ENCODE measurements at regions not wholly inside any gene's neighbourhood (a gene's known extent, or its start where the extent isn't known, plus 50 kb on each side); places are given as distances from the start of the nearest gene placed in this dataset.

DNA sequence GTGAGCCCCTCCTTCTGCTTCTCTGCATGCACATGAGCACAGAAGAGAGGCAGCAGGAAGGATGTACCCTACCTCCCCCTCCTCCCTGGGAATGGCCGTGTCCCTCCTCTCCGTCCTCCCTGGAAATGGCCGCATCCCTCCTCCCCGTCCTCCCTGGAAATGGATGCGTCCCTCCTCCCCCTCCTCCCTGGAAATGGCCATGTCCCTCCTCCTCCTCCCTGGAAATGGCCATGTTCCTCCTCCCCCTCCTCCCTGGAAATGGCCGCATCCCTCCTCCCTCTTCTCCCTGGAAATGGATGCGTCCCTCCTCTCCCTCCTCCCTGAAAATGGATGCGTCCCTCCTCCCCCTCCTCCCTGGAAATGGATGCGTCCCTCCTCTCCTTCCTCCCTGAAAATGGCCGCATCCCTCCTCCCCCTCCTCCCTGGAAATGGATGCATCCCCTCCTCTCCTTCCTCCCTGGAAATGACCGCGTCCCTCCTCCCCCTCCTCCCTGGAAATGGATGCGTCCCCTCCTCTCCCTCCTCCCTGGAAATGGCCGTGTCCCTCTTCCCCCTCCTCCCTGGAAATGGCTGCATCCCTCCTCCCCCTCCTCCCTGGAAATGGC is 428.6 kb downstream of the AACS start:
- DNase-seq (no peak), ATAC-seq (replicated peaks in 1 of 2) (no peak)
- no peaks in the 10 kb centered on the region for H3K27me3 Mint-ChIP-seq (ENCODE audit: low read depth)
- H3K36me3 Mint-ChIP-seq (ENCODE audit: insufficient read depth in 2 of 2), result peaks cover 0 to 2% of the 10 kb centered on the region in 2 donors
- no peaks in the 10 kb centered on the region for H3K4me1 Mint-ChIP-seq (ENCODE audit: low read depth)
- peaks cover 2% of the 10 kb centered on the region in 2 donors for H3K9me3 Mint-ChIP-seq
- H3K27ac Mint-ChIP-seq, result no peak overlapping the region
- no peak overlapping the region for H3K4me3 Mint-ChIP-seq

DNA sequence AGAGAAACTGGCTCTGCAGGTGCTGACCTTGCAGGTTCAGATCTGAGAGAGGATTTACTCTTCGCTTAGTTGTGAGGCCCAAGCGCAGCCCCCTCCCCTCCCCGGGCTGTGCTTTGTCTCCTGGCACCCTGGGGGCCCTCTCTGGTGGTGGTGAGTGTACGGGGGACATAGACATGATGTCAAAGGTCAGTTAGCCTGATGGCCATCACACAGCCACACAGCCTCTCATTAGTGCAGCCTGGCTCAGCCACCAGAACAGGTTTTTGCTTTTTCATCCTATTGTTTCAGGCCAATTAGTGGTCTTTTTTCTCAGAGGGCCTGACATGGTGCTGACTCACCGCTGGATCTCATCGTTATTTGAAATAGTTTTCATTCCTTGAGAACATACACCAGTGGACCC is 437.9 kb downstream of the AACS start:
- Mint-ChIP-seq H3K4me1 (ENCODE audit: low read depth) (no peaks in the 10 kb centered on the region), H3K36me3 (ENCODE audit: insufficient read depth in 2 of 2) (no peaks in the 10 kb centered on the region)
- DNase-seq, result no peak

DNA sequence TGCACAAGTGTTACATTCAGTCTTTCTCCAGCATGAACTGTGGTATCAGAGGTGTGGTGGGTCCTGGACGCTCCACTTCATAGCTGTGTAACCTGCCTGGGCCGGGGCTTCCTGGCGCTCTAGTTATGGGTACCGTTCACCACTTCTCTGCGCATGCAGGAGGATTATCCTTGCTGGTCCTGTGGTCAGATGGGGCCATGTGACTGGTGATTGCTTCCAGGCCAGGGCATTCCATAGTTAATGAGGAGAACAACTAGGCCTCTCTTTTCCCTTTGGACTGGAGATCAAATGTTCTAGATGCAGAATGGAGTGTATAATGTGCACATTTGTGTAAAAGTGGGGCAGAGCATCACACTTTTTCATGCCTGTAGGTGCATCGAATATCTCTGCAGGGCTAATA is 444.0 kb downstream of the AACS start:
- Mint-ChIP-seq H3K27ac (no peak overlapping the region), H3K27me3 (ENCODE audit: low read depth) (no peaks in the 10 kb centered on the region), H3K9me3 (peaks cover 0 to 3% of the 10 kb centered on the region in 2 donors), H3K4me1 (ENCODE audit: low read depth) (no peaks in the 10 kb centered on the region), H3K4me3 (no peak overlapping the region), H3K36me3 (ENCODE audit: insufficient read depth in 2 of 2) (no peaks in the 10 kb centered on the region)
- DNase-seq (no peak), ATAC-seq (replicated peaks in 1 of 2) (no peak)

More for the DNA sequence above, 437.9 kb downstream of the AACS start:
- Mint-ChIP-seq H3K4me3 (no peak overlapping the region), H3K9me3 (peaks cover 0 to 3% of the 10 kb centered on the region in 2 donors), H3K27ac (no peak overlapping the region), H3K27me3 (ENCODE audit: low read depth) (no peaks in the 10 kb centered on the region)
- ATAC-seq (replicated peaks in 1 of 2), result no peak

DNA sequence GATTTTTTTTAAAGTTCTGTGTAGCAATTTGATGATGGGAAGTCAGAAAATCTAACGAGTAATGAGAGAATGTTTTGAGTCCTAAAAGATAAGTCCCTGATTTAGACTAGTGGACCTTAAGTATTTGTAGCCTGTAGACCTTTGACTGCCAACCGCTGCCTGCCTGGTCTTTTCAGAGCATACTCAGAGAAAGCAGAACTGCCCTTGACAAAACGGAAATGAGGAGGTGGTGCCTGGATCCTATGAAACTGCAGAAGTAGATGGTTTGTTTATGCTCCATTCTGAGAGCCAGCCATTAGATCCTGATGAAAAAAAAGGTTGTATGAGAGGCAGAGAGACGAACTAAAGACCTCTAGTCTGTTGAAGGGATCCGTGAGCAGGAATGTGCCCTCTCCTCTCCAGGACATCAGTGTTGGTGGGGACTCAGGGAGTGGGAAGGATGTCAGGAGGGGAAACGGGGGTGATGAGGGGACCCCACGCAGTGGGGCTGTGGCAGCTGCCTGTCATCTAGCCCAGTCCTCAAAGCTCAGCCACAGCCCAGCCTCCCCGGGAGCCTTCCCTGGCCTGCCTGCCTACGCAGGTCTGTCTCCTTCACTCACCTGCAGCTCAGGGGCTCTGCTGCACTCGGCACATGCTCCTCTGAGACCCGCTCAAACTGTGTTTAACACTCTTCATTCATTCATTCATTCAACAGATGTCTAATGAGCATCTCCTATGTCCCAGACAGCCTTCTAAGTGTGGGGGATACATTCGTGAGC is 447.5 kb downstream of the AACS start:
- ATAC-seq (replicated peaks in 1 of 2), result no peak
- H3K9me3 Mint-ChIP-seq, result no peaks in the 10 kb centered on the region
- H3K27ac Mint-ChIP-seq, result no peak overlapping the region
- H3K4me1 Mint-ChIP-seq (ENCODE audit: low read depth), result no peaks in the 10 kb centered on the region
- no peak overlapping the region for H3K4me3 Mint-ChIP-seq
- no peaks in the 10 kb centered on the region for H3K36me3 Mint-ChIP-seq (ENCODE audit: insufficient read depth in 2 of 2)
- H3K27me3 Mint-ChIP-seq (ENCODE audit: low read depth), result no peaks in the 10 kb centered on the region
- no peak for DNase-seq

DNA sequence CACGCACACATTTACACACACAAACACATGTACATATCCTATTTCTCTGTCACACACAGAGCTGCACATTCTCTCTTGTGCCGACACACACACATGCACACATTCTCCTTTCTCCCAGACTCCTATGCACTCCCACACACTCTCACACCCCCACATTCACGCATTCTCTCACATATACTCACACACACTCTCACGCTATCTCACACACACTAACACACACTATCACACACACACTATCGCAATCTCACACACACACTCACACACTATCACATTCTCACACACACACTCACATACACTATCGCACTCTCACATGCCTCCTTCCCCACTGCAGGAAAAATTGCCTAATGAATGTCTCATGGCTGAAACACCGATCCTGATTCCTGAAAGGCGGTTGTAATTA is 450.7 kb downstream of the AACS start:
- H3K4me3 Mint-ChIP-seq, result no peak overlapping the region
- H3K4me1 Mint-ChIP-seq (ENCODE audit: low read depth), result no peaks in the 10 kb centered on the region
- no peaks in the 10 kb centered on the region for H3K27me3 Mint-ChIP-seq (ENCODE audit: low read depth)
- no peak for ATAC-seq (replicated peaks in 1 of 2)
- no peaks in the 10 kb centered on the region for H3K9me3 Mint-ChIP-seq
- no peak overlapping the region for H3K27ac Mint-ChIP-seq
- no peak for DNase-seq
- H3K36me3 Mint-ChIP-seq (ENCODE audit: insufficient read depth in 2 of 2), result no peaks in the 10 kb centered on the region

DNA sequence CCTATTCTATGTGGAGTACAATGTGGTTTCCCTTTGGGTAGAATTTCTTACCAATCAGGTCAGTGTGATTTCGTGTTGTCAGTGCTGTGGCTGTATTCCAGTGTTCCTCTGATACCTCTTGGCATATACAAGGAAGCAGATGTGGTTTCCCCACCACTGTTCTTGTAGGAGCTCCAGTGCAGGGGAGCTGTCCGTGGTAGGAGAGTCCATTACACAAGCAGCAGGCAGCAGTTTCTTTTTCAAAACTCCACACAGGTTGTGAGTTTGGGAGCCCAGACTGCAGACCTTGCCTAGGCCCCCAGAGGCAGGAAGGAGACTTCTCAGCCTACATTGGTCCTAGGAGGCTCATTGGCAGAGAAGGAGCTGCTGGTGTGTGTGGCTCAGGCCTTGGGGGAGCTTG is 452.8 kb downstream of the AACS start:
- Mint-ChIP-seq H3K4me3 (no peak overlapping the region), H3K9me3 (peaks cover 3 to 4% of the 10 kb centered on the region in 2 donors), H3K4me1 (ENCODE audit: low read depth) (no peaks in the 10 kb centered on the region), H3K36me3 (ENCODE audit: insufficient read depth in 2 of 2) (no peaks in the 10 kb centered on the region), H3K27ac (no peak overlapping the region), H3K27me3 (ENCODE audit: low read depth) (no peaks in the 10 kb centered on the region)
- no peak for DNase-seq
- ATAC-seq (replicated peaks in 1 of 2), result no peak

DNA sequence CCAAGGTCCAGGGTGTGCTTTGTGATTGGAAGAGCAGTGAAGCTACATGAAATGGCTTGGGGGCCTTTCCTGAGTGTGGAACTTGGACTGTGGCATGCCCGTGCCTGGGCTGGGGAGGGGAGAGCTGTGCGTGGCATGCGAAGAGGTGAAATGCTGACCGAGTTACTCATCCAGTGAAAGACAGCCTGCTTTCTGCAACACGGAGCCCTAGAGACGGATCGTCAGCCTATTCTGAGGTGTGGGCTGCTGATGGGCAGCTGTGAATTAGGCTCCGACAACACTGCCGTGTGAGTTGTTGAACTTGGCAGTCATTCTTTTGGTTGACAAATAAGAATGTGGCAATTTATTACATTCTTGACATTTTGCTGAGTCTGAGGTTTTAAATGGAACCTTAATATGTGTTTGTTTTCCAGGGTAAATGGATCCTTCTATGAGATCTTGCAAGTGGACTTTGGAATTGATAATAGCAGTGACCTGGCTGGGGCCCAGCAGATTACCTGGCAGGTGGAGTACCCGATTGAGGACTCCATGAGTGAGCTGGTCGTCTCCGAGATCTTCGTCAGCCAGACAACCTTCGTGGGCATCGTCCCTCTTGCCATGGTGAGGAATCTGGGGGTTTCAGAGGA is 453.9 kb downstream of the AACS start:
- H3K4me1 Mint-ChIP-seq (ENCODE audit: low read depth), result no peaks in the 10 kb centered on the region
- H3K9me3 Mint-ChIP-seq, result peaks cover 3 to 4% of the 10 kb centered on the region in 2 donors
- ATAC-seq (replicated peaks in 1 of 2) (no peak), DNase-seq (no peak)
- H3K36me3 Mint-ChIP-seq (ENCODE audit: insufficient read depth in 2 of 2), result no peaks in the 10 kb centered on the region
- no peak overlapping the region for H3K27ac Mint-ChIP-seq
- no peaks in the 10 kb centered on the region for H3K27me3 Mint-ChIP-seq (ENCODE audit: low read depth)
- H3K4me3 Mint-ChIP-seq, result no peak overlapping the region

DNA sequence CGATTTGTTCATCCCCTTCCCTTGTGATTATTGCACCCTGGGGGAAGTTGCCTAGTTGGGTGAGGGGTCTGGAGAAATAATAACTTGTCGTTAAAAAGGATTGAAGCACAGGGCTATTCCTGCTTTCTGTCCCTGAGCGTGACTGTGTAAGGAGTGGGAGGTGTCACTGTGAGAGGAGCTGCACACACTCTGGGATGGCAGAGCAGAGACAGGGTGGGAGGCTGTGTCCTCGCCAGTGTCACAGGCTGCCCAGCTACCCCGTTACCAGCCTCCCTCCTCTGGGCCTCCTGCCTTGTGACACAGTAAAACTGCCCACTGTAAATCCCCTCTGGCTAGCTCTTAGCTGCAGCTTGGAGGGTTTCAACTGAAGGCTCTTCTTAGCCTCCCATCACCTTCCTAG is 460.6 kb downstream of the AACS start:
- Mint-ChIP-seq H3K4me3 (no peak overlapping the region), H3K27me3 (ENCODE audit: low read depth) (no peaks in the 10 kb centered on the region), H3K27ac (no peak overlapping the region)

DNA sequence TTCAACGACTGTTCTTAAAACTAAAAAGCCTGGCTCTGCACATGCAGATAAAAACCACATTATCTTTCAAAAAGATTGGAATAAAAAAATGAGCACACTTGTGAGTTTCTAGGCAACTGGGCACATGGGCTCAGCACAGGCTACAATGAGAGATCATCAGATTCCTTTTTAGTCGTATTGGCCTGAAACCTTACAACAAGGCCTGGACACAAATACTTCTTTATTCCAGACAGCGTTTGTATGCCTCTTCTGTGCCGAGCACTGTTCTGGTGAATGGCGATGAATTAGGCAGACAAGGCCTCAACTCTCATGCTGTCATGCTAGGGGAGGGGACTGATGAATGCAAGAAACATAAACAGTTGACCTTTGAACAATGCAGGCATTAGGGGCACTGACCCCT is 463.0 kb downstream of the AACS start:
- Mint-ChIP-seq H3K4me1 (ENCODE audit: low read depth) (no peaks in the 10 kb centered on the region), H3K27me3 (ENCODE audit: low read depth) (no peaks in the 10 kb centered on the region), H3K9me3 (peaks cover 4 to 5% of the 10 kb centered on the region in 2 donors), H3K4me3 (no peak overlapping the region), H3K36me3 (ENCODE audit: insufficient read depth in 2 of 2) (peaks cover 0 to 1% of the 10 kb centered on the region in 2 donors), H3K27ac (no peak overlapping the region)
- DNase-seq (no peak), ATAC-seq (replicated peaks in 1 of 2) (no peak)

More for the DNA sequence above, 460.6 kb downstream of the AACS start:
- Mint-ChIP-seq H3K4me1 (ENCODE audit: low read depth) (no peaks in the 10 kb centered on the region), H3K9me3 (peaks cover 8% of the 10 kb centered on the region in 2 donors), H3K36me3 (ENCODE audit: insufficient read depth in 2 of 2) (no peaks in the 10 kb centered on the region)
- DNase-seq (no peak), ATAC-seq (replicated peaks in 1 of 2) (no peak)

DNA sequence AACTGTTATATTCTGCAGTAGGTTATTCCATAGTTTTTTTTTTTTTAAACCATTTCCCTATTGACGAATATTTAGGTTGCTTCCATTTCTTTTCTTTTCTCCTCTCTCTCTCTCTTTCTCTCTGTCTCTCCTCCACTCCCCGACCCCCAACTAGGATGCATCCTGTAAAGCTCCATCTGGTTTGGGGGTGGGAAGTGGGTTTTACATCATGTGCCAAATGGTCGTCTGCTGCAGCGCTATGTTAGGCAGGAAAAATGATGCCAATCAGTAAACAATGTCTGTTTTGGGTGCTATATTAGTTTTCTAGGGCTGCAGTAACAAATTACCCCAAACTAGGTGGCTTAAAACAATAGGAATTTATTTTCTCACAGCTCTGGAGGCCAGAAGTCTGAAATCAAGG is 465.0 kb downstream of the AACS start:
- DNase-seq, result no peak
- H3K36me3 Mint-ChIP-seq (ENCODE audit: insufficient read depth in 2 of 2), result peaks cover 0 to 1% of the 10 kb centered on the region in 2 donors
- no peak overlapping the region for H3K4me3 Mint-ChIP-seq
- peaks cover 0 to 2% of the 10 kb centered on the region in 2 donors for H3K9me3 Mint-ChIP-seq
- no peak overlapping the region for H3K27ac Mint-ChIP-seq
- no peak for ATAC-seq (replicated peaks in 1 of 2)
- H3K4me1 Mint-ChIP-seq (ENCODE audit: low read depth), result no peaks in the 10 kb centered on the region
- no peaks in the 10 kb centered on the region for H3K27me3 Mint-ChIP-seq (ENCODE audit: low read depth)

DNA sequence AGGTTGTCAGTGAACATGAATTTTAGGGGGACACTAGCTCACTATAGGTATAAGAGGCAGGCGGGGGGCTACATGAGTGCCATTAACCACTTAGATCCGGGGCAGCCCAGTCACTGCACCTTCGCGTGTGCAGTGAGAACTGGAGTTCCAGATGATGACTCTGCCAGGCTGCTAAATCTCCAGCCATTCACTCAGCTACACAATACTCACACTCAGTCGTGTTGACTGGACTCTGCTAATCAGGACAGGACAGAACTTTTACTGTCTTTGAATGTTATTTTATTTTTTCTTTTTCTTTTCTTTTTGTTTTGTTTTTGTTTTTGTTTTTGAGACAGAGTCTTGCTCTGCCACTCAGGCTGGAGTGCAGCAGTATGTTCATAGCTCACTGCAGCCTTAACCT is 465.6 kb downstream of the AACS start:
- ATAC-seq (replicated peaks in 1 of 2) (no peak), DNase-seq (no peak)
- H3K4me1 Mint-ChIP-seq (ENCODE audit: low read depth), result no peaks in the 10 kb centered on the region
- peaks cover 0 to 1% of the 10 kb centered on the region in 2 donors for H3K36me3 Mint-ChIP-seq (ENCODE audit: insufficient read depth in 2 of 2)
- H3K9me3 Mint-ChIP-seq, result peaks cover 0 to 2% of the 10 kb centered on the region in 2 donors
- no peak overlapping the region for H3K27ac Mint-ChIP-seq
- H3K27me3 Mint-ChIP-seq (ENCODE audit: low read depth), result no peaks in the 10 kb centered on the region
- H3K4me3 Mint-ChIP-seq, result no peak overlapping the region

DNA sequence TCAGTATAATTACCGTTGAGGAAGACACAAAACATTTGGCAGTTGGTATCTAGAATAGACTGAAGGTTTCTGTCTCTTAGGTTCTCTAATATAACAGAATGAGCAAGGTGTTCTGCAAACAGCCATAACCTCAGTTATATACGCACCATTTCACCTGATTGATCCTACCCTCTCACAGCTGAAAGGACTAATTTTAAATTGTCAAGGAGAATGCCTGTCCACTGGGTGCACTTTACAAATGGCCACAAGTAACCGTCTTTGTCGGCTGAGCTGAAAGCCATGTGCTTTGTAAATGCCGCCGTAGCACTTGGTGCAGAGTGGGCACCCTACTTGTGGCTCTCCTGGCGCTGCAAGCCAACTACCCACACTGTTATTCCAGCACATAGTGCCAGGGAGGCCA is 466.3 kb downstream of the AACS start:
- no peaks in the 10 kb centered on the region for H3K27me3 Mint-ChIP-seq (ENCODE audit: low read depth)
- peaks cover 0 to 2% of the 10 kb centered on the region in 2 donors for H3K9me3 Mint-ChIP-seq
- H3K27ac Mint-ChIP-seq, result no peak overlapping the region
- no peak for ATAC-seq (replicated peaks in 1 of 2)
- H3K4me1 Mint-ChIP-seq (ENCODE audit: low read depth), result no peaks in the 10 kb centered on the region
- no peak overlapping the region for H3K4me3 Mint-ChIP-seq
- H3K36me3 Mint-ChIP-seq (ENCODE audit: insufficient read depth in 2 of 2), result peaks cover 0 to 1% of the 10 kb centered on the region in 2 donors
- no peak for DNase-seq

DNA sequence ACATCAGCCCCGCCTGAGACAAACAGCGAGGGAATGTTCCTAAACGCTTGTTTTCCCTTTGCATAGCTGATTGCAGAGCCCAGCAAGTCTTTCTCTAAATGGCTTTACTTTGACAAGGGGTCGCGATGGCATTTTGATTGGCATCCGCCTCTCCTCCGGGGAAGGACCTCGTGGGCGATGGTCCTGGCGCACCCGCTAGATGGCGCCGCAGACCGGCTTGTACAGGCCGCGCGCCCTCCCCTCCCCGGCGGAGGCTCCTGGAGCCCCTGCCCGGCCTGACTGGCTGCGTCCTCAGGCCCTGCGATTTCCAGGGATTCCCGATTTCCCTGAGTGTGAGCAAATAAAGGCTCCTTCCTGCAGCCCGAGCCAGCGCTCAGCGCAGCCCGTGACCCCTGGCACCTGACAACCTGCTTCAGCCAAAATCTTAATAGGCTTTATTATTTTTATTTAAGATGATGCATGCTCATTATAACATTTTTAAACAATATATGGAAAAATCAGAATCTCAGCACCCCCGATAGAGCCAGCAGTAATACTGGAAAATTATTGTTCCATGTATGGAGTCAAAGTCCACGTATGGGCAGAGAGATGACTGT is 468.3 kb downstream of the AACS start:
- peak in 1 of 2 donors; percentile 35 for ATAC-seq (replicated peaks in 1 of 2)
- H3K27ac Mint-ChIP-seq, result no peak overlapping the region
- H3K36me3 Mint-ChIP-seq (ENCODE audit: insufficient read depth in 2 of 2), result peaks cover 0 to 1% of the 10 kb centered on the region in 2 donors
- H3K9me3 Mint-ChIP-seq, result no peaks in the 10 kb centered on the region
- H3K4me3 Mint-ChIP-seq, result no peak overlapping the region
- H3K4me1 Mint-ChIP-seq (ENCODE audit: low read depth), result no peaks in the 10 kb centered on the region
- H3K27me3 Mint-ChIP-seq (ENCODE audit: low read depth), result no peaks in the 10 kb centered on the region
- DNase-seq, result peak; percentile 17 to 39
